Uterus (tissue), 3 donors: ENCODE measurements at regions not wholly inside any gene's neighbourhood (a gene's known extent, or its start where the extent isn't known, plus 50 kb on each side); places are given as distances from the start of the nearest gene placed in this dataset.

Experiments used
- DNase-seq, 2 donors: peaks; one replicate each; pipeline ENCODE4 v3.0.0-alpha.2; 2019 to 2020
- H3K27ac ChIP-seq, 2 donors: fragments of 200-600 bp; sonication (generic); 1 replicate in 1 of 2; 2 replicates in 1 of 2; pipeline ENCODE4 v1.5.1; 2016 to 2018
- H3K27me3 ChIP-seq, 2 donors: fragments of 200-600 bp; sonication (generic); one replicate each; pipeline ENCODE4 v1.5.1; 2018 to 2019; ENCODE audit warnings: control low read depth in 1 of 2
- H3K36me3 ChIP-seq, 2 donors: fragments of 200-600 bp; sonication (generic); one replicate each; pipeline ENCODE4 v1.5.1; 2019; ENCODE audit warnings: control low read depth in 1 of 2
- H3K4me1 ChIP-seq, 2 donors: fragments of 200-600 bp; sonication (generic); one replicate each; pipeline ENCODE4 v1.5.1; 2018 to 2019; ENCODE audit warnings: control low read depth in 1 of 2
- H3K4me3 ChIP-seq, 2 donors: fragments of 200-600 bp; sonication (generic); 1 replicate in 1 of 2; 2 replicates in 1 of 2; pipeline ENCODE4 v1.5.1; 2018 to 2019; ENCODE audit warnings: mild to moderate bottlenecking in 1 of 2
- H3K9me3 ChIP-seq, 2 donors: fragments of 200-600 bp; sonication (generic); one replicate each; pipeline ENCODE4 v1.5.1; 2019; ENCODE audit warnings: control low read depth in 1 of 2
- CTCF ChIP-seq, 4 experiments: fragments of 200-600 bp in 2 of 4; fragments of 450-650 bp in 2 of 4; sonication (generic) in 2 of 4; IDR thresholded peaks; one replicate each; pipeline ENCODE4 v1.5.1; 2016 to 2019; ENCODE audit warnings: antibody characterized with exemption in 4 of 4, mild to moderate bottlenecking in 2 of 4, moderate library complexity in 1 of 4
- POLR2A ChIP-seq, 2 donors: fragments of 450-650 bp; IDR thresholded peaks; one replicate each; pipeline ENCODE4 v1.6.1; 2016; ENCODE audit warnings: antibody characterized with exemption in 2 of 2, mild to moderate bottlenecking in 1 of 2, moderate library complexity in 1 of 2
- intact Hi-C: fragments of 100-400 bp; cut with DNase I; formaldehyde crosslinking; loops from one replicate; pipeline ENCODE4 v1.15.1; 2023; ENCODE audit warnings: low total_unique reads
- donor health status: DM: yes; HTN: yes; CAD: no.

- no peak overlapping the region for H3K27ac ChIP-seq
- no peak for DNase-seq
- no peak overlapping the region for H3K4me3 ChIP-seq
- no peaks in the 10 kb centered on the region for H3K36me3 ChIP-seq
- H3K9me3 ChIP-seq, result no peaks in the 10 kb centered on the region
- no peaks in the 10 kb centered on the region for H3K27me3 ChIP-seq
- TF ChIP-seq POLR2A (IDR thresholded peaks at IDR 0.05) (no peak), CTCF (IDR thresholded peaks at IDR 0.05) (no peak)
- H3K4me1 ChIP-seq, result no peaks in the 10 kb centered on the region
- intact Hi-C loops, result no loop called here
Observed at GRCh38 chr4:153966641-153967040, 177.8 kb upstream of the SFRP2 start.

GRCh38 chr4:153963216-153963615 is 174.3 kb upstream of the SFRP2 start:
- TF ChIP-seq CTCF (IDR thresholded peaks at IDR 0.05), result no peak
- no peak for DNase-seq
- intact Hi-C loops, result no loop called here
- H3K27me3 ChIP-seq, result no peaks in the 10 kb centered on the region
- H3K27ac ChIP-seq, result no peak overlapping the region
- no peaks in the 10 kb centered on the region for H3K36me3 ChIP-seq
- no peaks in the 10 kb centered on the region for H3K9me3 ChIP-seq
- H3K4me1 ChIP-seq, result no peaks in the 10 kb centered on the region
- no peak overlapping the region for H3K4me3 ChIP-seq

GRCh38 chr4:153962311-153963039 is 173.6 kb upstream of the SFRP2 start:
- Histone ChIP-seq H3K4me3 (no peak overlapping the region), H3K36me3 (no peaks in the 10 kb centered on the region), H3K27ac (no peak overlapping the region), H3K4me1 (no peaks in the 10 kb centered on the region), H3K27me3 (no peaks in the 10 kb centered on the region), H3K9me3 (no peaks in the 10 kb centered on the region)
- intact Hi-C loops, result no loop called here
- no peak for DNase-seq
- TF ChIP-seq POLR2A (IDR thresholded peaks at IDR 0.05) (no peak), CTCF (IDR thresholded peaks at IDR 0.05) (no peak)

GRCh38 chr4:153955327-153955726 is 166.4 kb upstream of the SFRP2 start:
- Histone ChIP-seq H3K9me3 (no peaks in the 10 kb centered on the region), H3K36me3 (no peaks in the 10 kb centered on the region), H3K27me3 (no peaks in the 10 kb centered on the region), H3K4me3 (no peak overlapping the region), H3K4me1 (no peaks in the 10 kb centered on the region), H3K27ac (no peak overlapping the region)
- intact Hi-C loops, result no loop called here
- DNase-seq, result no peak
- TF ChIP-seq POLR2A (IDR thresholded peaks at IDR 0.05) (no peak), CTCF (IDR thresholded peaks at IDR 0.05) (no peak)

GRCh38 chr4:153954654-153955053 is 165.8 kb upstream of the SFRP2 start:
- H3K27ac ChIP-seq, result no peak overlapping the region
- intact Hi-C loops, result no loop called here
- no peaks in the 10 kb centered on the region for H3K9me3 ChIP-seq
- no peak overlapping the region for H3K4me3 ChIP-seq
- TF ChIP-seq CTCF (IDR thresholded peaks at IDR 0.05), result no peak
- no peak for TF ChIP-seq POLR2A (IDR thresholded peaks at IDR 0.05)
- DNase-seq, result no peak
- no peaks in the 10 kb centered on the region for H3K36me3 ChIP-seq
- no peaks in the 10 kb centered on the region for H3K4me1 ChIP-seq
- H3K27me3 ChIP-seq, result no peaks in the 10 kb centered on the region
